DMS79 treated with DMSO at 0.1 percent for 48 hours (cell line): ENCODE measurements at regions not wholly inside any gene's neighbourhood (a gene's known extent, or its start where the extent isn't known, plus 50 kb on each side); places are given as distances from the start of the nearest gene placed in this dataset.
A peak's percentile ranks its signal among the peaks of the same experiment; 100 is the strongest.

Experiments
- DNase-seq: peaks from one replicate; lab custom pipeline; 2025; lab: John Stamatoyannopoulos, UW

GRCh38 chr1:201686714-201687455, 142.1 kb upstream of the IPO9 start:
- peak; percentile 41 for DNase-seq

GRCh38 chr1:201688514-201688913, 140.4 kb upstream of the IPO9 start:
- no peak for DNase-seq

- DNase-seq, result no peak
Measured at GRCh38 chr1:201689647-201690046, 139.3 kb upstream of the IPO9 start.

DNA sequence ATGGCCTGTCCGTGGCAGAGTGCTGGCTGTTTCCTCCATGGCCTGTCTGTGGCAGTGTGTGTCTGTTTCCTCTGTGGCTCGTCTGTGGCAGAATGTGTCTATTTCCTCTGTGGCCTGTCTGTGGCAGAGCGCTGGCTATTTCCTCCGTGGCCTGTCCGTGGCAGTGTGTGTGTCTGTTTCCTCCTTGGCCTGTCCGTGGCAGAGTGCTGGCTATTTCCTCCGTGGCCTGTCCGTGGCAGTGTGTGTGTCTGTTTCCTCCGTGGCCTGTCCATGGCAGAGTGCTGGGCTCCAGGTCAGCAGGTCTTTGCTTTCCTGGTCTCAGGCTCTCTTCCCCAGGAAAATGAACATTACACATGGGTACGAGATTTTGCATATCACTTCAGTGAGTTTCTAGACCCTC, 138.4 kb upstream of the IPO9 start:
- DNase-seq, result no peak

- DNase-seq, result no peak
Measured at GRCh38 chr1:201691716-201692554, 137.0 kb upstream of the IPO9 start.

DNA sequence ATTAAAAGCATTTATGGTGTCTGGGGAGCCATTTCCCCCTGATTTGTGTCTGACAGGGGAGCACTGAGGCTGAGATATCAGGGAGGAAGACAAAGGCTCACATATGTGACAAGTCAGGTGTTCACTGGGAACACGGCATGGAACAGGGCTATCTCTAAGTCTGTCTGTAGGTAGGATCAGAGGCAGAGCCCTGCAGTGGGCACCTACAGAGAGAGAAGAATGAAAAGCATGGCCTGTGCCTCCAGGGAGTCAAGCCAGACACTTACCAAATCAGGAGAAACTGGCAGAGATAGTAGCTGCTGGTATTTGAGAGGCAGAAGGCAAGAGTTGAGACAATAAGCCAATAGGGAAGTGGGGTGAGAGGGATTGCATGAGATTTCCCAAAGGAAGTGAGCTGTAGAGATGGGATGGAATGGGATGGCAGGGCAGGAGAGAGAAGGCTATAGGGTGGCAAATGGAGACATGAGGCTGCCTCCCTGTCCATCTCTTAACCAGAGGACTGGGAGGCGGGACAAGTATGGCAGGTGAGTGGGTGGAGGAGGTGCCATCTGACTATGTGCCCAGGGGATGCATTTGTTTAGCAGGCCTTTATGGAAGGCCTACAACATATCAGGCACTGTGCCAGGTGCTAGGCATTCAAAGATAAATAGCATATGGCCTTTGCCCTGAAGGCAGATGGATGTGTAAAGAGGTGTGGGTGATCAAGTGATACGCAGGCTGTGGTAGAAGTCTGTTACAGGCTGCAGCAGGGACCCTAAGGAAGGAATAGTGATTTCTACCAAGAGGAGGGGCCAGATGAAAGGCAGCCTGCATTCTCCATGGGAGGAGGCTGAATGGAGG, 136.2 kb upstream of the IPO9 start:
- DNase-seq, result no peak

DNA sequence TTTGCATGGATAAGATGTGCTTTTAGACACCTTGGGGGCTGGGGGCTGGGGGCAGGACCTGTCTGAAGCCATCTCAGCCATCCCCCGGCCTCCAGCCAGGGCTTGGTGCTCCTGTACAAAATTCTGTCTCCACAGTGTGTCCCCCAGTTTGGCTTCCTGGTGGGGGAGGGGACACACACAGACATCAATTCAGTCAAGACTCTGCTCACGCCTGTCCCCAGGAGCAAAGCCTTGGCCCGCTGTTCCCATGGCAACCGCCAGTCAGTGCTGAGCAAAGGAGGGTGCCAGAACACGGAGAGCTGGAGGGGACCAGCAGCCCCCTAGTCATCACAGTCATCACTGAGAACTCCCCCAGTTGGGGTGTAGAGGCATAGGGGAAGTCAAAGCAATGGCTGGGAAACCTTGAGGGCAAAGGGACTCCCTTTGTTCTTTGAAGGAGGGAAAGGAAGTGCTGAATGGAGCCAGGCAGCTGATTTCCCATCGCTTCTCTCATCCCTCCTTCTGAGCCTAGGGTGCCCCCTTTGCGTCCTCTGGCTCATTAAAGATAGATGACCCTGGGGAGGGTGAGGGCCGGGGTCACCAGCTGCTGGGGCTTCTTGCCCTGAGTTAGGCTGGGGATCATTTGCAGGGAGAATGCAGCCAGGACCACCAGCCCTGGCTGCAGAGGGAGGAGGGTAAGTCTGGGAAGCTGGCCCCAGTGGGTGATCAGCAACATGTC, 134.9 kb upstream of the IPO9 start:
- no peak for DNase-seq

DNA sequence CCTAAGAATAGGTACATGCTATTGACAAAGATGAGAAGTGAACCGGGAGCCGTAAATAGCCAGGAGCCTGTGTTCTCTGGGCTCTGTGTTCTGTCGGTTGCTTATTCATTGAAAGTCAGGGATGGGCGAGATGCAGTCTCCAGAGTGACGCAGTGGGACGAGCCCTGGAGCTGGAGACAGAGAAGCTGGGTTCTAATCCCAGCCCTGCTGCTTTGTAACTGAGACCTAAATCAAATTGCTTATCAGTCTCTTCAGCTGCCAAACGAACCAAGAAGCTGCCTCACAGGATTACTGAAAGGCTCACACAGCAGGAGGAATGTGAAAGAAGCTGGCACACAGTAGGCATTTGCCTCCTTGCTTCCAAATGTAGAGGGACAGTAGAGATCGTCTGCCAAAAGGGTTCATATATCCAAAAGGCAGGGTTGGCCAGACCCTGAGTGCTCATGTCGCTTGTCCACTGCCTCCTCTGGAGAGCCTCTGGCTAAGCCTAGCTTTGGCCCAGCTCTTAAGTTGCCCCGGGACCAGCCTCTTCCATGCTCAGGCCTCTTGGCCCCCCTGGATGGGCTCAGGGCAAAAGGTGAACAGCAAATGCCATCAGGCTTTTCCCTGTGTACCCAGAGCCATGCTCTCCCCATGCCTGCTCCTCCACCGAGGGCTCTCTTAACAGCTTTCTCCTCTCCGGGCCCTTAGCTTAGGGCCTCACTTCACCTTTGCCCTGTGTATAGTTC, 134.2 kb upstream of the IPO9 start:
- no peak for DNase-seq

- DNase-seq, result no peak
Measured at GRCh38 chr1:201695607-201696006, 133.3 kb upstream of the IPO9 start.

DNA sequence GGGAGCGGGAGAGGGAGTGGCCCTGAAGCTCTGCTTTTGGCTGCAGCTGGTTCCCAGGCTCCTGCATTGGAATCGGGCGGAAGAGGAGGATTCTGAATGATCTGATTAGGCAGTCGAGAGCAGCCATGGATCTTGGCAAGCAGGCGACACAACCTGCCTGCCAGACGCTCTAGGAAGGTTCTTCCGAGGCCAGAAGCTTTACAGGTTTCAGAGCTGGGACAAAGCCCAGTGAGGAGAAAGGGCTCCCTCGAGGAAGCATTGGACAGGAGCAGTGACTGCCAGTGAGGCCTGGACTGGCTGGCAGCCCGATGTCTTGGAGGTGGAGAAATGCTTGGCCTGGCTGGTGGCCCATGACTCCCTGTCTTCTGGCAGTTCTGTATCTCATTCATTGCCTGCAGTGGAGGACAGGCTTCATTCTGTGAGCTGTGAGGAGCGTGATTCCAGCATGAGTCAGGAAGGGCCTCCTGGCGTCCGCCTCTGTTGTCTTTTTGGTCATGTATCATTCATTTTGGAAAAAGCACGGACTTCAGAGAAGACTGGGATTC, 132.7 kb upstream of the IPO9 start:
- no peak for DNase-seq

DNA sequence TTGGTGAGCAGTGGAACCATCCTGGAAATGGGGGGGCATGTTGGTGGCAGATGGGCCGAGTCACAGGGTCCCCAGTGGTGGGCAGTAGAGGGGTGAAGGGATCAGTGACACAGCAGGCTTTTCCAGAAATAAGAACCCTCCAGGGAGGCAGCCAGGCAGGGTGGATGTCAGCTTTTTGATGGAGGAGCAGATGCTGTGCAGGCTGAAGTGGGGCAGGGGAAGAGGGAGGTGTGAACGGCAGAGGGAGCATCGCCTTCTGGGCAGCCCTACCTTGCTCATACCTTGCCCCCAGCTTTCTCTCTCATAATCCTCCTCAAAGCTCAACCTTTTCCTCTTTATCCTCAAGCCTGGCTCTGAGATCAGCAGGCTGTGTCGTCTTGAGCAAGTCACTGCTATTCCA, 131.8 kb upstream of the IPO9 start:
- no peak for DNase-seq

DNA sequence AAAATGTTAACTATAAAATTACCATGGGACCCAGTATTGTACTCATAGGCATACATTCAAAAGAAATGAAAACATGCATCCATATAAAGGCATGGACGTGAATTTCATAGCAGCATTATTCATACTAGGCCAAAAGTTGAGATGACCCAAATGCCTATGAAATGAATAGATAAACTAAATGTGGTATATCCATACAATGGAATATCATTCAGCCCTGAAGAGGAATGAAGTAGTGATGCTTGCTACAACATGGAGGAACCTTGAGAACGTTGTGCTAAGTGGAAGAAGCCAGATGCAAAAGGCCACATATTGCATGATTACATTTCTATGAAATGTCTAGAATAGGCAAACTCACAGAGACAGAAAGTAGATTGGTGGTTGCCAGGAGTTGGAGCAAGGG, 127.1 kb upstream of the IPO9 start:
- DNase-seq, result no peak

DNA sequence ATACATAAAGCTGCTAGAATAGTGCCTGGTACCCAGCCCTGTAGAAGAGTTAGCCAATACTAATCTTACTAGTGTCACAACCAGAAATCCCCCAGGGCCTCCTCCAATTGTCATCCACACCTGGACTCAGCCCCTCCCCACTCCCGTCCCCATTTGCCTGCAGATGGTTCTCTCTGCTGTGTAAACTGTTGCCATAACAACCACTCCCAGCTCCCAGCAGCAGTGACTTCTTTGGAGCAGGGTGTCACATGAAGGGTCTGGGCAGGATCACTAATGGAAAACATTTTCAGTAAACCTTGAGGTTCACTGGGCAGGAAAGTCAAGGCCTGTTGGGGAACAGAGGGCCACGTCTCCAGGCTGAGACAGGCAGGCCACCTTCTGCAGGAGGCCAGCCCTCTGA, 126.0 kb upstream of the IPO9 start:
- DNase-seq, result peak; percentile 71

- peak; percentile 32 for DNase-seq
Measured at GRCh38 chr1:201703621-201704438, 125.1 kb upstream of the IPO9 start.

DNA sequence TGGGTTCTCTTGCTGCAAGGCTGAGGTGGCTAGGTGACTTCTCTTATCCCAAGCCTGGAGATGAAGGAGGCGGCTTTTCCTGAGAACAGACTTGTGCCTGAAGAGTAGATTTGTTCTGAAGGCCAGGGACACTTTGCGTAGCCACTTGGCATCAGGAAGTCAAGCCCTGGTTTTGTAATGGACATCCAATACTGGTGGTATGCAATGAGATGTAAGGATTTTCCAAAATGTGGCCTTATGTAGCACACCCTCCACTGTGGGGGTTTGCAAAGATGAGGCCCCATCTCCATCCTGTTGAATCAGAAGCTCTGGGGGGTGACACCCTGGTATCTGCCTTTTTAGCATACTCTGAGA, 124.5 kb upstream of the IPO9 start:
- no peak for DNase-seq

DNA sequence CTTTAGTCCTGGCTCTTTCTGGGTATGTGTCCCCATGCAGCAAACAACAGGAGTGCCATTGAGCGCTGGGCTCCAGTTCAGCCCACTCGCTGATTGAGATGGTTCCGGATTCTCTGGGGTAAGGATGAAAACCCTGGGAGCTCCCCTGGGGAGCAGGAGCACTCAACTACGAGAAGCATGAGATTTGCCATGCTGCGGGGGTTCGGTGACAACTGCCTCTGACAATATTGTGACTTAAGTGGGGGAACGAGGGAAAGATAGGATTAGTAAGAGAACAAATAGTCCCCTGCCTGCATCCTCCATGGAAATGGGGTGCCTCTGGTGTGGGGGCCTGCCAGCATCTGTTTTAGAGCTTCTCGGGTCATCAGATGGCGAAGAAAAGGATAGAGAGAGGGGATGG, 123.6 kb upstream of the IPO9 start:
- no peak for DNase-seq

DNA sequence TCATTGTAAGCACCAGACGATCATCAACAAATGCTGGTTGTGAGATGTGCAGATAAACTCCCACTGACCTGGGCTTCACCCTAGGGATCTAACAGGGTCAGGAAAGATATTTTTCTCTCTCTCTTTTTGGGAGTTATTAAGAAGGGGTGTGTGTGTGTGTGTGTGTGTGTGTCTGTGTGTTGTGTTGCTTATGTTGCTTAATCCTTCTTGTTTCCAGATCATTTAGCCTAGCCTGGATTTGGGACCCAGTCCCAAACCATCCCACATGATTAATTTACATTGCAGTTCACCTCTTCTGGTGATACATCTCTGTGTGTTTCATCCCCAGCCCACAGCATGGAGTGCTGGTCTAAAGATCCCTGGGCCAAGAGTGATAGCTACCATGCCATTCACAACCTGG, 122.8 kb upstream of the IPO9 start:
- DNase-seq, result no peak

GRCh38 chr1:201707027-201707426, 121.9 kb upstream of the IPO9 start:
- no peak for DNase-seq

GRCh38 chr1:201707656-201708055, 121.3 kb upstream of the IPO9 start:
- DNase-seq, result no peak

- DNase-seq, result peak; percentile 4
Measured at GRCh38 chr1:201708085-201708512, 120.9 kb upstream of the IPO9 start.
